ENCODE measurements at regions not wholly inside any gene's neighbourhood (a gene's known extent, or its start where the extent isn't known, plus 50 kb on each side); places are given as distances from the start of the nearest gene placed in this dataset.

- TF ChIP-seq RXRA (IDR thresholded peaks at IDR 0.05) (no peak), CTCF (IDR thresholded peaks at IDR 0.05; ENCODE audit: low read depth, low read length, missing input control) (no peak)
Measured at GRCh38 chr12:90004319-90005074, 295.9 kb upstream of the ATP2B1 start.
